Chondrocyte (in vitro differentiated cells): ENCODE measurements at regions not wholly inside any gene's neighbourhood (a gene's known extent, or its start where the extent isn't known, plus 50 kb on each side); places are given as distances from the start of the nearest gene placed in this dataset.

Experiments used
- DNase-seq: peaks from one replicate; pipeline ENCODE4 v3.0.0; 2021; ENCODE audit warnings: mixed read lengths, low spot score
- H3K27ac Mint-ChIP-seq: one replicate; pipeline ENCODE4 v1.8.0; 2021; ENCODE audit warnings: mild to moderate bottlenecking, moderate library complexity, mixed read lengths; ENCODE audit not compliant: unreplicated experiment
- H3K27me3 Mint-ChIP-seq: 2 replicates; pipeline ENCODE4 v1.8.0; 2021; ENCODE audit warnings: low read depth, mixed read lengths
- H3K36me3 Mint-ChIP-seq: 2 replicates; pipeline ENCODE4 v1.8.0; 2021; ENCODE audit warnings: low read depth, mixed read lengths
- H3K4me1 Mint-ChIP-seq: 2 replicates; pipeline ENCODE4 v1.8.0; 2021; ENCODE audit warnings: low read depth, mild to moderate bottlenecking, mixed read lengths
- H3K4me3 Mint-ChIP-seq: one replicate; pipeline ENCODE4 v1.8.0; 2021; ENCODE audit warnings: mild to moderate bottlenecking, moderate library complexity, mixed read lengths; ENCODE audit not compliant: unreplicated experiment
- H3K9me3 Mint-ChIP-seq: 2 replicates; pipeline ENCODE4 v1.8.0; 2021; ENCODE audit warnings: low read depth, mixed read lengths
- TF ChIP-seq, protein P1 (sequence below): fragments of 200-600 bp; sonication (generic); IDR thresholded peaks from 2 replicates; pipeline ENCODE4 v1.5.0; 2021; ENCODE audit warnings: antibody characterized with exemption, mild to moderate bottlenecking, moderate library complexity

DNA sequence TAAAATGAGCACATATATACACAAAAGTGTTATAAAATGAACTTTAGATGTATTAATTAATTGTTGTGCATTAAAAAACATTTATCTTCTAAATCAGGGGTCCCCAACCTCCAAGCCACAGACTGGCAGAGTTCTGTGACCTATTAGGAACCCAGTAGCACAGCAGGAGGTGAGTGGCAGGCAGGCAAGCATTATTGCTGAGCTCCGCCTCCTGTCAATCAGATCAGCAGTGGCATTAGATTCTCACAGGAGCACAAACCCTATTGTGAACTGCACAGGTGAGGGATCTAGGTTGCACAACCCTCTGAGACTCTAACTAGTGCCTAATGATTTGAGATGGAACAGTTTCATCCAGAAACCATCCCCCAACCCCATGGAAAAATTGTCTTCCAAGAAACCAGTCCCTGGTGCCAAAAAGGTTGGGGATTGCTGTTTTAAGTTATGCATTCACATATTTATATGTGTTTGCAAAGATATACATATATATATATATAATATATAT, 583.7 kb downstream of the KCNJ2 start:
- TF ChIP-seq, protein P1, sequence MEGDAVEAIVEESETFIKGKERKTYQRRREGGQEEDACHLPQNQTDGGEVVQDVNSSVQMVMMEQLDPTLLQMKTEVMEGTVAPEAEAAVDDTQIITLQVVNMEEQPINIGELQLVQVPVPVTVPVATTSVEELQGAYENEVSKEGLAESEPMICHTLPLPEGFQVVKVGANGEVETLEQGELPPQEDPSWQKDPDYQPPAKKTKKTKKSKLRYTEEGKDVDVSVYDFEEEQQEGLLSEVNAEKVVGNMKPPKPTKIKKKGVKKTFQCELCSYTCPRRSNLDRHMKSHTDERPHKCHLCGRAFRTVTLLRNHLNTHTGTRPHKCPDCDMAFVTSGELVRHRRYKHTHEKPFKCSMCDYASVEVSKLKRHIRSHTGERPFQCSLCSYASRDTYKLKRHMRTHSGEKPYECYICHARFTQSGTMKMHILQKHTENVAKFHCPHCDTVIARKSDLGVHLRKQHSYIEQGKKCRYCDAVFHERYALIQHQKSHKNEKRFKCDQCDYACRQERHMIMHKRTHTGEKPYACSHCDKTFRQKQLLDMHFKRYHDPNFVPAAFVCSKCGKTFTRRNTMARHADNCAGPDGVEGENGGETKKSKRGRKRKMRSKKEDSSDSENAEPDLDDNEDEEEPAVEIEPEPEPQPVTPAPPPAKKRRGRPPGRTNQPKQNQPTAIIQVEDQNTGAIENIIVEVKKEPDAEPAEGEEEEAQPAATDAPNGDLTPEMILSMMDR: no peak
- DNase-seq: no peak
- H3K4me1 Mint-ChIP-seq: no peaks in the 10 kb centered on the region
- no peaks in the 10 kb centered on the region for H3K9me3 Mint-ChIP-seq
- H3K27me3 Mint-ChIP-seq: peaks cover 2% of the 10 kb centered on the region
- H3K27ac Mint-ChIP-seq: no peak overlapping the region
- no peak overlapping the region for H3K4me3 Mint-ChIP-seq
- no peaks in the 10 kb centered on the region for H3K36me3 Mint-ChIP-seq

DNA sequence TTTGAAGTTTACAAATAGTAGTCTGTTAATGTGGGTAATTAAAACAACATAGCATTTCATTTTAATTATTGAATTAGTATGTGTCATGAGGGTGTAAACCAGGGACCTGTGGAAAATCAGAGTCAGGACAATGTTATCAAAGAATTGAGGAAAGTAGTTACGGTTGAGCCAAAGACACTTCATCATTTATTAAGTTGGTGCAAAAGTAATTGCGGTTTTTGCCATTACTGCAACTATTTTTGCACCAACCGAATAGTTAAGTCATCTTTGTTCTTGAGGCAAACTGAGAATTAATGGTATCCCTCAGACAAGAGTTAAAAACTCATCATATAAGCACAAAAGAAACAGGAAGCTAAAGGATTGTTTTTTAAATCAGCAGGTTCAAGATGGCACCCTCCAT, 593.7 kb downstream of the KCNJ2 start:
- Mint-ChIP-seq H3K9me3 (no peaks in the 10 kb centered on the region), H3K27me3 (peaks cover 2% of the 10 kb centered on the region), H3K36me3 (no peaks in the 10 kb centered on the region), H3K4me3 (no peak overlapping the region), H3K4me1 (peaks cover 6% of the 10 kb centered on the region), H3K27ac (no peak overlapping the region)
- TF ChIP-seq, protein P1: no peak
- DNase-seq: no peak

- Mint-ChIP-seq H3K27ac (no peak overlapping the region), H3K9me3 (no peaks in the 10 kb centered on the region), H3K36me3 (no peaks in the 10 kb centered on the region), H3K4me3 (no peak overlapping the region), H3K4me1 (peaks cover 15% of the 10 kb centered on the region), H3K27me3 (peaks cover 2% of the 10 kb centered on the region)
- TF ChIP-seq, protein P1: peak; percentile 95
- no peak for DNase-seq
Observed at GRCh38 chr17:70767102-70767701, 597.9 kb downstream of the KCNJ2 start.

DNA sequence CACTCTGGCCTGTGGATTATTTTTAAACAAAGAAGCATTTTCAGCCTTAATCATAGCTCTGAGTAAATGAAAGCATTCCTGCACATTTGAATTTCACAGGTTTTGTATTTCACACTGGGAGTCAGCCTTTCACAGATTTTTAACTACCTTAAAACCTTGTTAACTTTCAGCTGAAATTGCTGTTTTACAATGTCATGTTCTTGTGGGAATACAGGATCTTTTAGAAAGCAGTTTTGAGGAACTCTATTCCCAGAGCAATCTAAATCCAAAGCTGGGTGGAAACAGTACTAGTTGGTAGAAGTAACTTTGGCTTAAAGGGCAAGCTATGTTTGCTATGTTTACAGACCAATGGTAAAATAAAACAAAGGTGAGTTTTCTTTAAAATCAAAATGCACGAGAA, 600.6 kb downstream of the KCNJ2 start:
- Mint-ChIP-seq H3K36me3 (no peaks in the 10 kb centered on the region), H3K9me3 (no peaks in the 10 kb centered on the region), H3K4me1 (peaks cover 19% of the 10 kb centered on the region), H3K27me3 (peaks cover 2% of the 10 kb centered on the region), H3K27ac (no peak overlapping the region), H3K4me3 (no peak overlapping the region)
- no peak for DNase-seq
- TF ChIP-seq, protein P1: peak; percentile 25

- Mint-ChIP-seq H3K36me3 (no peaks in the 10 kb centered on the region), H3K4me3 (no peak overlapping the region), H3K27me3 (no peaks in the 10 kb centered on the region), H3K4me1 (peaks cover 19% of the 10 kb centered on the region), H3K9me3 (no peaks in the 10 kb centered on the region), H3K27ac (no peak overlapping the region)
- DNase-seq: no peak
- TF ChIP-seq, protein P1: no peak
Observed at GRCh38 chr17:70771804-70772386, 602.6 kb downstream of the KCNJ2 start.
